WTC11 (cell line): ENCODE measurements at regions not wholly inside any gene's neighbourhood (a gene's known extent, or its start where the extent isn't known, plus 50 kb on each side); places are given as distances from the start of the nearest gene placed in this dataset.

ENCODE experiments used
- ATAC-seq: fragments of 200-7000 bp; cut with Tn5 transposase; 2 replicates; pipeline ENCODE4 v1.10.0; 2021; ENCODE audit warnings: mild to moderate bottlenecking, moderate library complexity
- CTCF ChIA-PET: fragments of 300-600 bp; sonication (Branson Sonifier 250); formaldehyde crosslinking; loops from one replicate; lab custom pipeline; 2021; ENCODE audit warnings: antibody characterized with exemption; lab: Charles Lee
- POLR2A ChIA-PET: fragments of 350-600 bp; sonication (Branson Sonifier 250); formaldehyde crosslinking; loops from one replicate; lab custom pipeline; 2021; ENCODE audit warnings: antibody characterized with exemption; lab: Charles Lee
- DNase-seq: peaks from one replicate; pipeline ENCODE4 v3.0.0; 2021; ENCODE audit warnings: low spot score
- H3K27ac Mint-ChIP-seq: 2 replicates; pipeline ENCODE4 v1.8.0; 2021; ENCODE audit warnings: mixed read lengths
- H3K27me3 Mint-ChIP-seq: 2 replicates; pipeline ENCODE4 v1.8.0; 2021; ENCODE audit warnings: low read depth, mild to moderate bottlenecking, moderate library complexity, mixed read lengths
- H3K36me3 Mint-ChIP-seq: 2 replicates; pipeline ENCODE4 v1.8.0; 2021; ENCODE audit warnings: mixed read lengths
- H3K4me1 Mint-ChIP-seq: 2 replicates; pipeline ENCODE4 v1.8.0; 2022; ENCODE audit warnings: mixed read lengths
- H3K4me3 Mint-ChIP-seq: 2 replicates; pipeline ENCODE4 v1.8.0; 2021; ENCODE audit warnings: mild to moderate bottlenecking, moderate library complexity, mixed read lengths
- H3K9me3 Mint-ChIP-seq: 2 replicates; pipeline ENCODE4 v1.8.0; 2021; ENCODE audit warnings: mixed read lengths
- ATF3 ChIP-seq: sonication (generic); formaldehyde crosslinking; conservative IDR thresholded peaks from 2 replicates; pipeline ENCODE4 v1.8.1; 2022; ENCODE audit warnings: mild to moderate bottlenecking, missing genetic modification reagents
- CTCF ChIP-seq: fragments of 200-600 bp; IDR thresholded peaks from 2 replicates; pipeline ENCODE4 v1.8.0; 2022; ENCODE audit warnings: antibody characterized with exemption
- GABPB1 ChIP-seq: sonication (generic); formaldehyde crosslinking; IDR thresholded peaks from 2 replicates; pipeline ENCODE4 v1.8.1; 2023; ENCODE audit warnings: mild to moderate bottlenecking, missing genetic modification reagents
- HMGA2 ChIP-seq: fragments of 250-450 bp; sonication (Bioruptor Pico); IDR thresholded peaks from 2 replicates; pipeline ENCODE4 v1.4.0; 2021; ENCODE audit warnings: mild to moderate bottlenecking, moderate library complexity
- IRF1 ChIP-seq: sonication (generic); formaldehyde crosslinking; IDR thresholded peaks from 2 replicates; pipeline ENCODE4 v1.8.0; 2023; ENCODE audit warnings: missing genetic modification reagents
- RELA ChIP-seq: sonication (generic); formaldehyde crosslinking; IDR thresholded peaks from 2 replicates; pipeline ENCODE4 v1.8.1; 2022; ENCODE audit warnings: missing genetic modification reagents, mild to moderate bottlenecking, borderline replicate concordance
- RORB ChIP-seq: fragments of 250-450 bp; sonication (Bioruptor Pico); IDR thresholded peaks from 2 replicates; pipeline ENCODE4 v1.9.0; 2021; ENCODE audit warnings: mild to moderate bottlenecking
- SMAD4 ChIP-seq: sonication (generic); formaldehyde crosslinking; IDR thresholded peaks from 2 replicates; pipeline ENCODE4 v1.8.0; 2022; ENCODE audit warnings: mild to moderate bottlenecking, missing genetic modification reagents
- TEAD1 ChIP-seq: sonication (generic); formaldehyde crosslinking; IDR thresholded peaks from 2 replicates; pipeline ENCODE4 v1.8.0; 2022; ENCODE audit warnings: mild to moderate bottlenecking, missing genetic modification reagents
- ZNF121 ChIP-seq: sonication (generic); formaldehyde crosslinking; IDR thresholded peaks from 2 replicates; pipeline ENCODE4 v1.8.0; 2023; ENCODE audit warnings: missing genetic modification reagents
- ZSCAN18 ChIP-seq: fragments of 250-450 bp; sonication (Bioruptor Pico); IDR thresholded peaks from 2 replicates; pipeline ENCODE4 v2.1.2; 2022; ENCODE audit warnings: mild to moderate bottlenecking, moderate library complexity
- TF ChIP-seq, protein P1 (sequence below): sonication (generic); formaldehyde crosslinking; conservative IDR thresholded peaks from 2 replicates; pipeline ENCODE4 v1.8.1; 2023; ENCODE audit warnings: mild to moderate bottlenecking, low read depth, missing genetic modification reagents, moderate library complexity
- TF ChIP-seq, protein P2 (sequence below): sonication (generic); formaldehyde crosslinking; IDR thresholded peaks from 2 replicates; pipeline ENCODE4 v1.8.1; 2023; ENCODE audit warnings: mild to moderate bottlenecking, missing genetic modification reagents, borderline replicate concordance
- TF ChIP-seq, protein P3 (sequence below): sonication (generic); formaldehyde crosslinking; IDR thresholded peaks from 2 replicates; pipeline ENCODE4 v1.8.0; 2022; ENCODE audit warnings: missing genetic modification reagents

GRCh38 chr12:83451189-83451588 is 764.5 kb downstream of the TMTC2 start:
- H3K4me3 Mint-ChIP-seq, result no peak overlapping the region
- ATAC-seq, result peak; percentile 58
- ChIA-PET POLR2A (no interaction called here), CTCF (interaction anchor here (0.6 to 1.5 kb wide), 3 partner anchors 11 to 375 kb away, joined by 3 to 5 read pairs (median 3); no protein-coding TSS in a partner anchor)
- no peaks in the 10 kb centered on the region for H3K36me3 Mint-ChIP-seq
- no peak for DNase-seq
- 0 out of 2 replicates have a peak, but pooled peaks cover 5% of the 10 kb centered on the region for H3K9me3 Mint-ChIP-seq
- H3K27ac Mint-ChIP-seq, result no peak overlapping the region
- H3K27me3 Mint-ChIP-seq, result no peaks in the 10 kb centered on the region
- peaks cover 2% of the 10 kb centered on the region; the same call in 1 of the 2 replicates for H3K4me1 Mint-ChIP-seq
- TF ChIP-seq IRF1 (CRISPR knock-in tag) (no peak), RORB (CRISPR knock-in tag) (no peak), ATF3 (CRISPR knock-in tag) (no peak), ZSCAN18 (no peak), SMAD4 (CRISPR knock-in tag) (no peak), CTCF (no peak), GABPB1 (no peak), ZNF121 (no peak), HMGA2 (CRISPR knock-in tag) (no peak), RELA (CRISPR knock-in tag) (no peak), TEAD1 (CRISPR knock-in tag) (no peak)
- TF ChIP-seq, protein P1, sequence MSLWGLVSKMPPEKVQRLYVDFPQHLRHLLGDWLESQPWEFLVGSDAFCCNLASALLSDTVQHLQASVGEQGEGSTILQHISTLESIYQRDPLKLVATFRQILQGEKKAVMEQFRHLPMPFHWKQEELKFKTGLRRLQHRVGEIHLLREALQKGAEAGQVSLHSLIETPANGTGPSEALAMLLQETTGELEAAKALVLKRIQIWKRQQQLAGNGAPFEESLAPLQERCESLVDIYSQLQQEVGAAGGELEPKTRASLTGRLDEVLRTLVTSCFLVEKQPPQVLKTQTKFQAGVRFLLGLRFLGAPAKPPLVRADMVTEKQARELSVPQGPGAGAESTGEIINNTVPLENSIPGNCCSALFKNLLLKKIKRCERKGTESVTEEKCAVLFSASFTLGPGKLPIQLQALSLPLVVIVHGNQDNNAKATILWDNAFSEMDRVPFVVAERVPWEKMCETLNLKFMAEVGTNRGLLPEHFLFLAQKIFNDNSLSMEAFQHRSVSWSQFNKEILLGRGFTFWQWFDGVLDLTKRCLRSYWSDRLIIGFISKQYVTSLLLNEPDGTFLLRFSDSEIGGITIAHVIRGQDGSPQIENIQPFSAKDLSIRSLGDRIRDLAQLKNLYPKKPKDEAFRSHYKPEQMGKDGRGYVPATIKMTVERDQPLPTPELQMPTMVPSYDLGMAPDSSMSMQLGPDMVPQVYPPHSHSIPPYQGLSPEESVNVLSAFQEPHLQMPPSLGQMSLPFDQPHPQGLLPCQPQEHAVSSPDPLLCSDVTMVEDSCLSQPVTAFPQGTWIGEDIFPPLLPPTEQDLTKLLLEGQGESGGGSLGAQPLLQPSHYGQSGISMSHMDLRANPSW, result no peak
- TF ChIP-seq, protein P2, sequence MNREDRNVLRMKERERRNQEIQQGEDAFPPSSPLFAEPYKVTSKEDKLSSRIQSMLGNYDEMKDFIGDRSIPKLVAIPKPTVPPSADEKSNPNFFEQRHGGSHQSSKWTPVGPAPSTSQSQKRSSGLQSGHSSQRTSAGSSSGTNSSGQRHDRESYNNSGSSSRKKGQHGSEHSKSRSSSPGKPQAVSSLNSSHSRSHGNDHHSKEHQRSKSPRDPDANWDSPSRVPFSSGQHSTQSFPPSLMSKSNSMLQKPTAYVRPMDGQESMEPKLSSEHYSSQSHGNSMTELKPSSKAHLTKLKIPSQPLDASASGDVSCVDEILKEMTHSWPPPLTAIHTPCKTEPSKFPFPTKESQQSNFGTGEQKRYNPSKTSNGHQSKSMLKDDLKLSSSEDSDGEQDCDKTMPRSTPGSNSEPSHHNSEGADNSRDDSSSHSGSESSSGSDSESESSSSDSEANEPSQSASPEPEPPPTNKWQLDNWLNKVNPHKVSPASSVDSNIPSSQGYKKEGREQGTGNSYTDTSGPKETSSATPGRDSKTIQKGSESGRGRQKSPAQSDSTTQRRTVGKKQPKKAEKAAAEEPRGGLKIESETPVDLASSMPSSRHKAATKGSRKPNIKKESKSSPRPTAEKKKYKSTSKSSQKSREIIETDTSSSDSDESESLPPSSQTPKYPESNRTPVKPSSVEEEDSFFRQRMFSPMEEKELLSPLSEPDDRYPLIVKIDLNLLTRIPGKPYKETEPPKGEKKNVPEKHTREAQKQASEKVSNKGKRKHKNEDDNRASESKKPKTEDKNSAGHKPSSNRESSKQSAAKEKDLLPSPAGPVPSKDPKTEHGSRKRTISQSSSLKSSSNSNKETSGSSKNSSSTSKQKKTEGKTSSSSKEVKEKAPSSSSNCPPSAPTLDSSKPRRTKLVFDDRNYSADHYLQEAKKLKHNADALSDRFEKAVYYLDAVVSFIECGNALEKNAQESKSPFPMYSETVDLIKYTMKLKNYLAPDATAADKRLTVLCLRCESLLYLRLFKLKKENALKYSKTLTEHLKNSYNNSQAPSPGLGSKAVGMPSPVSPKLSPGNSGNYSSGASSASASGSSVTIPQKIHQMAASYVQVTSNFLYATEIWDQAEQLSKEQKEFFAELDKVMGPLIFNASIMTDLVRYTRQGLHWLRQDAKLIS (CRISPR knock-in tag), result no peak
- TF ChIP-seq, protein P3, sequence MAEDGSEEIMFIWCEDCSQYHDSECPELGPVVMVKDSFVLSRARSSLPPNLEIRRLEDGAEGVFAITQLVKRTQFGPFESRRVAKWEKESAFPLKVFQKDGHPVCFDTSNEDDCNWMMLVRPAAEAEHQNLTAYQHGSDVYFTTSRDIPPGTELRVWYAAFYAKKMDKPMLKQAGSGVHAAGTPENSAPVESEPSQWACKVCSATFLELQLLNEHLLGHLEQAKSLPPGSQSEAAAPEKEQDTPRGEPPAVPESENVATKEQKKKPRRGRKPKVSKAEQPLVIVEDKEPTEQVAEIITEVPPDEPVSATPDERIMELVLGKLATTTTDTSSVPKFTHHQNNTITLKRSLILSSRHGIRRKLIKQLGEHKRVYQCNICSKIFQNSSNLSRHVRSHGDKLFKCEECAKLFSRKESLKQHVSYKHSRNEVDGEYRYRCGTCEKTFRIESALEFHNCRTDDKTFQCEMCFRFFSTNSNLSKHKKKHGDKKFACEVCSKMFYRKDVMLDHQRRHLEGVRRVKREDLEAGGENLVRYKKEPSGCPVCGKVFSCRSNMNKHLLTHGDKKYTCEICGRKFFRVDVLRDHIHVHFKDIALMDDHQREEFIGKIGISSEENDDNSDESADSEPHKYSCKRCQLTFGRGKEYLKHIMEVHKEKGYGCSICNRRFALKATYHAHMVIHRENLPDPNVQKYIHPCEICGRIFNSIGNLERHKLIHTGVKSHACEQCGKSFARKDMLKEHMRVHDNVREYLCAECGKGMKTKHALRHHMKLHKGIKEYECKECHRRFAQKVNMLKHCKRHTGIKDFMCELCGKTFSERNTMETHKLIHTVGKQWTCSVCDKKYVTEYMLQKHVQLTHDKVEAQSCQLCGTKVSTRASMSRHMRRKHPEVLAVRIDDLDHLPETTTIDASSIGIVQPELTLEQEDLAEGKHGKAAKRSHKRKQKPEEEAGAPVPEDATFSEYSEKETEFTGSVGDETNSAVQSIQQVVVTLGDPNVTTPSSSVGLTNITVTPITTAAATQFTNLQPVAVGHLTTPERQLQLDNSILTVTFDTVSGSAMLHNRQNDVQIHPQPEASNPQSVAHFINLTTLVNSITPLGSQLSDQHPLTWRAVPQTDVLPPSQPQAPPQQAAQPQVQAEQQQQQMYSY (CRISPR knock-in tag), result no peak
- TF ChIP-seq, all 79 proteins: peak for 0
